Forelimb muscle (tissue), 1 donor: ENCODE measurements at regions not wholly inside any gene's neighbourhood (a gene's known extent, or its start where the extent isn't known, plus 50 kb on each side); places are given as distances from the start of the nearest gene placed in this dataset.
A peak's percentile ranks its signal among the peaks of the same experiment; 100 is the strongest.
"Not testable (repeated sequence)": the region's sequence is repeated elsewhere in the genome, so short reads cannot be mapped to it uniquely, and the experiment has no call there.

ENCODE experiments used
- DNase-seq: peaks from one replicate; pipeline ENCODE4 v3.0.0-alpha.2; 2013; ENCODE audit warnings: low read depth

GRCh38 chr1:102365071-102365470, 368.3 kb upstream of the OLFM3 start:
- DNase-seq = no peak

- no peak for DNase-seq
Measured at GRCh38 chr1:102336602-102337001, 339.9 kb upstream of the OLFM3 start.

DNA sequence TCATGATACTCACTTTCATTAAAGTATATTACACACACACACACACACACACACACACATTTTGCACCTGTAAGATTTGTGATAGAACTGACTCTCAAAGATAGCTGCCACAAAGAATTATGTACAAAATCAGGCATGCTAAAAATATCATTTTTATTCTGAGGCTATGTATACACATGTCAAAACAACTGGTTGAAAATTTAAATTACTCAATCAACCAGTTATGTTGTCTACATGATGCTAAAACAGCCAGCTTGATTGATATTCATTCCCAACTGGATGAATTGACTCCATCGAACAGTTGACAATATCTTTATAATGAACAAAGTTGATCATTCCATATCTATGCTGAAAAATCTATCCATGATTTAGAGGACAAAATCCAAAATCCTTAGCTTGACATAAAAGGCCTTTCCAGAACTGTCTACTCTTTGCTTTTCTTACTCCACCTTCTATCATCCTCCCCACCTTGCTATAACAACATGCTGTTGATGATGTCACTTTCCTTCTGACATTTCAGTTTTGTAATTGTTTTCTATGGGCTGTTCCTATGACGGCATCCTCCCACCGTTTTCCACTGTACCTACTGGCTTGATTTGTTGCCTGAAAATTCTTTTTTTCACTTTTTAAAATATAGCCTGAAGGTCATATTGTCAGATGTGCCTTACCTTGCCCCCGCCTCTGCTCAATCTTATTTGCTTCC, 321.5 kb upstream of the OLFM3 start:
- no peak for DNase-seq

DNA sequence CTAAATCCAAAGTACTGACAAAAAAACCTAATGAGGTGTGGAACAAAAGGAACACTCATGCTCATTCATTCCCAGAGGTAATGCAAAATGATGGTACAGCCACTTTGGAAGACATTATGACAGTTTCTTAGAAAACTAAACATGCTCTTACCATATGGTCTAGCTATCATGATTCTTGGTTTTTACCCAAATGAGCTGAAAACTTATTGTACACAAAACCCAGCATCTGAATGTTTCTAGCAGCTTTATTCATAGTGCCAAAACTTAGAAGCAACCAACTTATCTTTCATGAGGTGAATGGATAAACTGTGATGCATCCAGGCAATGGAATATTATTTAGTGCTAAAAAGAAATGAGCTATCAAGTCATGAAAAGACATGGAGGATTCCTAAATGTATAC, 318.4 kb upstream of the OLFM3 start:
- DNase-seq = no peak

DNA sequence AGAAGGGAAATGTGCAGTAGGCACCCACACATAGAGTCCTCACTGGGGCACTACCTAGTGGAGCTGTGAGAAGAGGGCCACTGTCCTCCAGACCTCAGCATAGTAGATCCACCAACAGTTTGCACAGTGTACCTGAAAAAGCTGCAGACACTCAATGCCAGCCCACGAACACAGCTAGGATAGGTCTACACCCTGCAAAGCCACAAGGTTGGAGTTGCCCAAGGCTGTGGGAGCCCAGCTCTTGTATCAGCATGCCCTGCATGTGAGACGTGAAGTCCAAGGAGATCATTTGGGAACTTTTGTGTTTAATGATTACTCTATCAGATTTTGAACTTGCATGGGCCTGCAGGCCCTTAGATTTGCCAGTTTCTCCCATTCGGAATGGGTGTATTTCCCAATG, 299.4 kb upstream of the OLFM3 start:
- no peak for DNase-seq

- DNase-seq = no peak
Measured at GRCh38 chr1:102282955-102283354, 286.2 kb upstream of the OLFM3 start.

DNA sequence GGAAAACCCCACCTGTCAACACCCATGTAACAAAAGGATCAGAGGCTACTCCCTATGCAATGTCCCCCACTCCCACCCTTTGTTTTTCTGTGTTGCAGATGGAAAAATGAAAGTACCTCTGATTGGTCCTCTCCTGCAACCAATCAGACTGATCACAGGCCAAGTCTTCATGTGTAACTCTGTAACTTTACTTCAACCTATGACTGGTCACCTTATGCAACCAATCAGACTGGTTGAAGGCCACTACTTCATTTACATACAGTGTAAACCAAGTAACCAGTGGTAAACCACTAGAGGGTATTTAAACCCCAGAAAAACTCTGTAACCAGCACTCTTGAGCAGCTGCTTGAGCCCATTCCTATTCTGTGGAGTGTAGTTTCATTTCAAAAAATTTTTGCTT, 266.3 kb upstream of the OLFM3 start:
- no peak for DNase-seq

DNA sequence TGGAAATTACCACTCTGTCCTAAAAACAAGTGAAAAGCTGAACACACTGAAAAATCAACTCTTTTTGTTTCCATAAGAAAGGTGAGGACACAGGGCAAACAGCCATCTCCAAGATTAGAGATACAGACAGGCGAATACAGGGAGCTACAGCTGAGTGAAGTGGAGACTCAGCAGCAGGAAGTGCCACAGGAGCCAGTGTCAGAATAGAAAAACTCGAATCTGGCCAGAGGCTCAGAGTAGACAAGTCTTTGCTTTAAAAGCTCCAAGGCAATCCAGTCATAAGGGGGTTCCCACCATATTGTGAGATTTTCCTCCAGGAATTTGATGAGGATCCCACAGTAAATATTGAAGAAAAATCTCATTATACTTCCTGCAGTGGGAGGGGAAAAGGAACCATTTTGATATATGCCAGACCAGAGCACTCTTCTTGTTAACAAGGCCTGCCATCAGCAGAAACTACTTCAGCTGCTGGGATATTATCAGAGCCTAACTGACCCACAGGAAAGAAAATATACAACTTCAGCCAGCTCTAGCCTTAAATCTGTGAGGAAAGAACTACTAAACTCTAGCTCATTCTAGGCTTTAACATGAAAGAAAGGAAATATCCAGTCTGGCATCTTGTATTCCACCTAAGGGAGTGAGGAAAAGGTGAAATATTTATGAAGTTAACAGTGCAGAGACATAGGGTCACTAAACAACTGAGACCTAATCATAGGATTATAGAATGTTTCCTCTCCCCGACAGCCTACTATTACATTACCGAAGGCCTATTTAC, 256.2 kb upstream of the OLFM3 start:
- no peak for DNase-seq

GRCh38 chr1:102241431-102242338, 245.0 kb upstream of the OLFM3 start:
- DNase-seq = no peak

DNA sequence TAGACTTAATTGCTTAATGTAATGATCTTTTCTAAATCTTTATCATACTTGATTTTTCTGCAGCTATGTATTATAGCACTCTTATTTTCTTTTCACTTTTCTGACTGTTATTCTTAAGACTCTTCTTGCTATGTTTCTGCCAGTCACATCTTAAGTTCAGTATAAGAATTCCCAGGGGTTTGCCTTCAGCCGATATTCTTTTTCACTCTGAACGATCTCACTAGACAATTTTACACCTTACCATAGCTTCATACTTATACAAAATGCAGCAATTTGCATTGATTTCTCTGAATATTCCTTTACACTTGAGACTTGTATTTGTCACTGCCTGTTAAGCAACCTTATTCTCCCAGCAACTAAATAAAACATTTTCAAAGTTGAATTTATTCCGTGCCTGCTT, 242.5 kb upstream of the OLFM3 start:
- no peak for DNase-seq

DNA sequence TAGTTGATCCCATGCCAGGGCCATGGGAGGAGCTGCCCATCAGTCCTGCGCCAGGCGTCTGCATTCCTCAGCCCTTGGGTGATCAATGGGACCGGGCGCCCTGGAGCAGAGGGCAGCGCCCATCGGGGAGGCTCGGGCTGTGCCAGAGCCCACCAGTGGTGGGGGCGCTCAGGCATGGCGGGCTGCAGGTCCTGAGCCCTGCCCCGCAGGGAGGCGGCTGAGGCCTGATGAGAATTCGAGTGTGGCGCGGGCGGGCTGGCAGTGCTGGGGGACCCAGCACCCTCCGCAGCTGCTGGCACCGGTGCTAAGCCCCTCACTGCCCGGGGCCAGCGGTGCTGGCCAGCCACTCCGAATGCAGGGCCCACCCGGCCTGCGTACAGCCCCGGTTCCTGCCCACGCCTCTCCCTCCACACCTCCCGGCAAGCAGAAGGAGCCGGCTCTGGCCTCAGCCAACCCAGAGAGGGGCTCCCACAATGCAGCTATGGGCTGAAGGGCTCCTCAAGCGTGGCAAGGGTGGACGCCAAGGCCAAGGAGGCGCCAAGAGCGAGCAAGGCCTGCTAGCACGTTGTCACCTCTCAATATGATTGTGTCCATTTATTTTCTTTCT, 238.1 kb upstream of the OLFM3 start:
- no peak for DNase-seq

- no peak for DNase-seq
Measured at GRCh38 chr1:102219463-102219862, 222.7 kb upstream of the OLFM3 start.

DNA sequence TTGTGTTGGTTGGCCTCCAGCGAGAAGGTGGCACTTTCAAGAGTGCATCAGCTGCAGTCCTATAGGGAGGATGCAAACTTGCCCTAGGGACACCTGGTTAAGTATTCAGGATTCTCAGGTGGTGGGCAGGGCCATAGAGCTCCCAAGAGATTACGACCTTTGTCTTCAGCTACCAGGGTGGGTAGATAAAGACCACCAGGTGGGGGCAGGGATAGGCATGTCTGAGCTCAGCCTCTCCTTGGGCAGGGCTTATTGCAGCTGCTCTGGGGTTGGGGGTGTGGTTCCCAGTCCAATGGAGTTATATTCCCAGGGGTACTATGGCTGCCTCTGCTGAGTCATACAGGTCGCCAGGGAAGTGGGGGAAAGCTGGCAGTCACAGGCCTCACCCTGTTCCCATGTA, 214.2 kb upstream of the OLFM3 start:
- not testable (repeated sequence) for DNase-seq

GRCh38 chr1:102191723-102192122, 195.0 kb upstream of the OLFM3 start:
- DNase-seq = peak; percentile 2

DNA sequence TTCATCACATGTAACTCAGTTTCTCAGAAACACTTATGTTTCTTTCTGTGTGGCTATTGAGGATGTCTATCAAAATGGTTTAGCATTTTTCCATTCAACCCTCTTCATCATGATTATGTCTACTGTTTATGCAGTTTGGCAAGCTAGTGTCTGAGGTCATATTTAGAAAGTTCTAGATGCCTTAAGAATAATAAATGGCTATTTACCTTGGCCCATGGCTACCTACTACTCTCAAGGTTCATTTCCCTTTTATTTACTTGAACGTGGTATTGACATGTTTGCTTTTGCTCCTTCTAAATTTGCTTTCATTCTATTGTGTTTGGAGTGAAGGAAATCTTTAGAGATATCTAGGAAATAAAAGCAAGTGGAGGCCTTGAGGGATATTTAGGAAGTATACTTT, 193.7 kb upstream of the OLFM3 start:
- no peak for DNase-seq

- DNase-seq = no peak
Measured at GRCh38 chr1:102186536-102186935, 189.8 kb upstream of the OLFM3 start.

GRCh38 chr1:102185260-102185659, 188.5 kb upstream of the OLFM3 start:
- DNase-seq = no peak

DNA sequence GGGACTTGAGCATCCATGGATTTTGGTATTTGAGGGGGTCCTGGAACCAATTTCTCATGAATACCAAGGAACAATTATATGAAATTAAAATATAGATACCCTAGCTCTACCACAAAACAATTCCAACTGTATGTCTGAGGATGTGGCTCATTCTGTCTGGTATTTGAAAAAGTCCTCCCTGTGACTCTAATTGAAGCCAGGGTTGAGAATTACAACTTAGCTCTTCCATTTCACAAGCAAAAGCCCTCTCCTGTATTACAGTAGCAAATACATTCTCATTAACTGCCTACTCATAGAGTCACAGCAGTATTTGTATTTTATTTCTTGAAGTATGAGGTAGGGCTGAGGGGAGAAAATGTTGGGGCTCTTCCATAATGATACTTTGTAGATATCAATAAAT, 187.8 kb upstream of the OLFM3 start:
- no peak for DNase-seq

DNA sequence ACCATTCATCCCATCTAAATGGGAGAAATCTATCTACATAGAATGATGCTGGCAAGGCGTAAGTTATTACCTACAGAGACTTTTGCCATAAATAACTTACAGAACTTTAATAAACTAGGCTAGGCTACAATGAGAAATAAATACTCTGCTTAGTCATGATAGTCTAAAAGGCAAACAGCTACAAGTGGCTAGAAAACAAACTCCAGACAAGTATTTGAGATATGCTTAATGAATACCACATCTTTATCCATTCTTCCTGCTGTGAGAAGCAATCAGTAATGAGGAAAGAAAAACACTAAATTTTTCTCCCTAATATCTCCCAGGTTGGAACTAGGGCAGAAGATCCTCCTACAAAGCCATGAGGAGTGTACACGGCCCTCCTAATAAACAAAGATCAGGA, 187.0 kb upstream of the OLFM3 start:
- no peak for DNase-seq

DNA sequence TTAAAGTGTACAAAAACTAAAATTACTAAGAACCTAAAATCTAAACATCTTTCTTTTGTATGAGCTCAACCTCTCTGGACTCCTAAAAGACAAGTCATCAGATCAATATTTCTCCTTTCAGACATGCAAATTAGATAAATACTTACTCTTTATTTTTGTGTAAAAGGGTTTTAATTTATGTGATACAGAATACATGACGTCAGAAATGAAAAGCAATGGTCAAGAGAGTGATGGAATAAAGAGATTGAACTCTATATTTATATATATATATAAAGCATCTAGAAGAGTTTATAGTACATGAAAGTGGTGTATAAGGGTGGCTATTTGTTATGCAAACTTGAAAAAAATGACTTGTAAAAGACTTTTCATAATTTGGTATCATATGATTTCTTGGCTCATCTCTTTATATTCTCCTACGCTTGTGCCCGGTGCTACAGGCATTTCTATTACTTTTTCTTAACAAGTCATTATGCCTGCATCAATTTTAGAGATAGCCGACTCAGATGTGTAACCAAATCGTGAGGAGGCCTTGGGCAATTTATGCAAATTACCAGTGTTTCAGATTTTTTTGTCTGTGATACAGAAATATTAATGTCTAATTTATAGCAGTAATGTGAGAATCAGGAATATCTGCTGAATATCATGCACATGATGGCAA, 186.0 kb upstream of the OLFM3 start:
- DNase-seq = no peak

DNA sequence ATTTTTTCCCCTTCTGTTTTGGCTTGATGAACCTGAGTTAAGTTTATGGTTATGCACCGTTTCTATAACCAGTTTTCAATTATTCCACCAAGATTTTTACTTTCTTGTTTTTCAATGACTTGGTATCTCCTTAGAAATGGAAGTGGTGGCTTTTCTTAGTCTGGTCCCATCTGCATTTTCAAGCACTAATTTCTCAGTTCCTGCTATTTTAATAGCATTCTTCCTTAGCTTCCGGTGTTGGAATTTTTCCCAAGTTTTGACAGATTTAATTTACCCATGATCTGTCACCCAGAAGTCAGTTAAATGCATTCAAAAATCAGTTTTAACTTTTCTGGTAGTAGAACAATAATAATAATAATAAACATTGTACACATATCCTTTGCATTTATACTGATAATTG, 184.6 kb upstream of the OLFM3 start:
- DNase-seq = no peak

GRCh38 chr1:102178480-102178879, 181.8 kb upstream of the OLFM3 start:
- no peak for DNase-seq
